Right kidney (tissue), 1 donor: ENCODE measurements at regions not wholly inside any gene's neighbourhood (a gene's known extent, or its start where the extent isn't known, plus 50 kb on each side); places are given as distances from the start of the nearest gene placed in this dataset.

Experiments used
- DNase-seq: peaks from one replicate; pipeline ENCODE4 v3.0.0-alpha.2; 2016

DNA sequence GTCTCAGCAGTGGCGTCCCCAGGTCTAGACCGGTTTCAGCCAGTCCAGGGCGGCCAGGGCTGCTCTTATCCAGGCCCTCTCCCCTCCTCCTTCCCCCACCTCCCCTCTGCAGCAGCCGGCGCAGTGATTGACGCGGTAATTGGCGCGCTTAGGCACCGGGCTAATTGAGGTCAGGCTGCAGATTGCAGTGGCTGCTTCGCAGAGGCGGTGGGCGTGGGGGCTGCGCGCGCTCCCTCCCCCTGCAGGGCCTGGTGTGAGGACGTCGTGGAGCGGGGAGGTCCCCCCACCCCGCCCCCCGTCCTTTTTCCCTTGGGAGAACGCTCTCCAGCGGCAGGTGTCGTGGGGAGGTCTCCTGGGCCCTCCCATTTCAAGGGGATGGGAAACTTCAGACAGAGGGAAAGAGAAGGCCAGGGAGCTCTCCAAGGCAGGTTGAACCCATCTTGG is 70.4 kb upstream of the BLCAP start:
- DNase-seq, result peak; percentile 36

DNA sequence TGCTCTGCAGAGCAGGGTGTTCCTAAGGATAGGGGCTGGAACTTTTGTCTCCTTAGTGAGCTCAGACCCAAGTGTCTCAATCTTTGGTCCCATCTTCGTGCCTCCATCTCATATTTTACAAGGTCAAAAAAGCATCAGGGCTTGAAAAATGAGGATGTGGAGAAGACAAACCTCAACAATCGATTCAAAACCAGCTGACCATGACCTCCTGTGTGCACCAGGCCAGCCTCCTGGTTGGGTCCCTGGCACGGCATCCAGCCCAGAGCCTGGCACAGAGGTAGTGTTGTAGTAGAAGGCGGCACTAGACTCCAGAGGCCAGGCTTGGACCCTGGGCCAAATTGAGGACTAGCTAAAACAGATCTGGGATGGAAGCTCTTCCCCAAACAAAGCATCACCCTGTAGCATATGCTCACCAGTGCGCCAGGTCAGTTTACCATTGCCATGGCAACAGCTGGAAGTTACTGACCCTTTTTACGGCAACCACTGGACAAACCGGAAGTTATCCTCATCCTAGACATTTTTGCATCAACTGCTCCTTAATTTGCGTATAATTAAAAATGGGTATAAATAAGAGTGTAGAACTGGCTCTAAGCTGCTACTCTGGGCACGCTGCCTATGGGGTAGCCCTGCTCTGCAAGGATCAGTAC is 69.3 kb upstream of the BLCAP start:
- no peak for DNase-seq

DNA sequence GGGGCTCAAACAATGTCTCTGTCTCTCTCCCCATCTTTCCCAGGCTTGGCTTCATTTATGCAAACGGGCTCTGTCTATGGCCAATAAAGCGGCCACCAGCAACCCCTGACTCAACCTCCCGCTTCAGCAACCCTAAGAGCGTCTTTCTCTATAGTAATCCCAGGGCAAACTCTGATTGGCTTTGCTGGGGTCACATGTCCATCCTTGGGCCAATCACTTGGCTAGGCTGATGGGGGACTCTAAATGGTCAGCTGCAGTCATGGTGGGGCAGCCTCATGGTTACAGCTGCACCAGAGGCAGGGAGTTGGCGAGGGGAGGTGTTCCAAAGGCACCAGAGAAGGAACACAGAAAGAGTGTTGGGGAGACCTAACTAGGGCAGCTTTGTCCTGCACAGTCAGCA is 68.5 kb upstream of the BLCAP start:
- DNase-seq, result no peak

DNA sequence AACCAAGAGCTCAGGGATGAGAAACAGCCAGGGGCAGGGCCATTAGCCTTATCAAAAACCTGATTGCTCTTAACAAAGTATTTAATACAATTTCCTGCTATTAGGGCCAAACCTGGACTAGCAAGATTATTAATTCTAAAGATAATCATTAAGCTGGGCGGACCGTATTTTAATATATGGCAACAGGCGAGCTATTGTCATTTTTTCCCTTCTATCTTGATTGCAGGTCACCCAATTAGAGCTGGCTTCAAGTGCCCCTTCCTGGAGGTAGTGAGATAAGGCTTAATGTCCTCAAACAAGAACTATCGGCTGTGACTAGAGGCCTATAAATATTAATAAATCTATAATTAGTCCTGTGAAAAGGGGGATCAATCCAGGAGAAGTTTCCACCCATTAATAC is 66.0 kb upstream of the BLCAP start:
- no peak for DNase-seq

DNA sequence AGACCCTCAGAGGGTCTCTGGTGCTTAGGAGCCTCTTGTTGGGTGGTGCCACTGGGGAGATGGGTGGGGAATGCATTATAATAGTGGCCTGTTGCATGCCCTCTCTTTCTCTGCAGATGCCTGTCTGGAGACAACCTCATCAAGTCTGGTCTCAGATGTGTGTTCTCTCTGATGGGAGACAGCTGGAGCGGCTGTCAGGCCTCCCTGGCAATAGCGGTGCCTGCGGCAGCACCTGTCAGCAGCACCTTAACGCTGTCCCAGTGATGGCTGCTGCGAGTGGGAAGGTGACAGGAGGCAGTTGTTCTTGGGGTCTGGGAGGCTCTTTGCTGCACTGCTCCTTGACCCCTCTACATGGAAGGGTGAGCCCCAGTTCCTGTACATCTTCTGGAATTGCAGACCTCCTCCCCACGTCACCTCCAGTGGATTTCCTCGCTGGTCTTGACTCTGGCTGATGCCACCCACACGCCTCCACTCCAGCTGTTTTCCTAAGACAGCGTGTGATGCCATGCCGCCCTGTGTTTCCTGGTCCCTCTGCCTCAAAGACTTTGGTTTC is 63.3 kb upstream of the BLCAP start:
- DNase-seq, result no peak

DNA sequence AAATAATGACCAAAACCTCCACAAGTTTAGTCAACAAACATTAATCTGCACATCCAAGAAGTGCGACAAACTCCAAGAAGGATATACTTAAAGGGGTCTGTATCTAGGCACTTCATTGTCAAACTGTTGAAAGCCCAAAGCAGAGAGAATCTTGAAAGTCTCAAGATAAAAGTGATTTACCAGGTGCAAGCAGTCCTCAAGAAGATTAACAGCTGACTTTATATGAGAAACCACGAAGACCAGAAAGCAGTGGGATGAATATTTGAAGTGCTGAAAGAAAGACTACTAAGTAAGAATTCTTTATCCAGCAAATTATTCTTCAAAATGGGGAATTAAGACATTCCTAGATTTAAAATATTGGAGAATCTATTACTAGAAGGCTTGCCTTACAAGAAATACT is 58.4 kb upstream of the BLCAP start:
- DNase-seq, result no peak

DNA sequence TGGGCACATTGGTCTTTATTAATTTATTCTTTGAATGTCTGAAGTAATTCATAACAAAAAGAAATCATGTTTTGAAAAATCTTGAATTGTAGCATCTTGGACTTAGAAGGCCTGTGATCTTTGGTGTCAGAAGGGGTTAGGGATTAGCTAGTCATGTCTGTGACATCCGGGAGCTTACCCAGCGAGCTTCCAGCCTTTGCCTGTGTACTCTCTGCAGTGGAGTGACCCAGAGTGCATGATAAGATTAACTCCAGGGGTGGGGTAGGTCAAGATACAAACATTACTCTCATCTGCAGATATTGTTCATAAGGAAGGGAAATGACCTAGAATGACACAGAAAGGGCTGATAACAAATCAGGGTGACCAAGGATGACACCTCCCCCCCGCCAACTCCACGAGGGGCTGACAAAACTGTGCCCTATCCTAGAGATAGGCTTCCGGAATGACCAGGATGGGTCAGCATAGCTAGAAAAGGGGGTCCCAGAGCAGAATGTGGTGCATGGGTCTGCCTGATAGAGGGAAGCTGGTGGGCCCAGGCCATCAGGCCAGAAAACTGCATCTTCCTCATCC is 56.6 kb upstream of the BLCAP start:
- DNase-seq, result no peak

DNA sequence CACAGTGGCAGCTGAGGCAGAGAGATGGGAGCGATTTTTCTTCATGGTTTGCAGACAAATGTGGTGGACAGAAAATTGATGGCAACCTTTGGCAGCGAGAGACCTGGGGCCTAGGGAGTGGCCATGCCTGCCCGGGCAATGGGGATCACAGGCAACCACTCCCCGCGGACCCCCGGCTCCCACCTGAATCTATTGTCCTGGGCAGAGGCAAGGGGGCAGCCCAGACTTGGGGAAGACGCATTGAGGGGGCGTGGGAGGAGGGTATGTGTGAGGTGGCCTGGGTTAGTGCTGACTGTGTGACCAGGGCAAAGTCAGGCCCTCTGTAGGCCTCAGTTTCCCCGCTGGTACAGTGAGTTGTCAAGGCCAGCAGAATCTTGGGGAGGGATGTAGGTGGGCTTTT is 53.6 kb upstream of the BLCAP start:
- no peak for DNase-seq

DNA sequence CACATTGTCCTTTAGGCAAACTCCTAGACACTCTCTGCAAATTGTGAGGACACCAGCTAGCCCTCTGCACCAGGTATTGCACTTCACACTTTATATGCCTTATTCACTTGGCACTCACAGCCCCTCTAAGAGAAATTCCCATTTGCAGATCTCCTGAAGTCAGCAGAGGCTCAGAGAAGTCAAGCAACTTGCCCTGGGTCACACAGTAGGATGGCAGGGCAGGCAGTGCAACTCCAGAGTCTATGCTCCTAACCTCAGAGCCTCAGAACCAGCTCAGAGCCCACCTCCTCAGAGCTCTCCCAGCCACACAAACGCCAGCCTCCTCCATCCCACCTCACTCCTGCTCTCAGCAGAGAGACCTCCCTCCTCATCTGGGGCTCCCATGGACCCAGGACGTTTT is 52.4 kb upstream of the BLCAP start:
- no peak for DNase-seq

DNA sequence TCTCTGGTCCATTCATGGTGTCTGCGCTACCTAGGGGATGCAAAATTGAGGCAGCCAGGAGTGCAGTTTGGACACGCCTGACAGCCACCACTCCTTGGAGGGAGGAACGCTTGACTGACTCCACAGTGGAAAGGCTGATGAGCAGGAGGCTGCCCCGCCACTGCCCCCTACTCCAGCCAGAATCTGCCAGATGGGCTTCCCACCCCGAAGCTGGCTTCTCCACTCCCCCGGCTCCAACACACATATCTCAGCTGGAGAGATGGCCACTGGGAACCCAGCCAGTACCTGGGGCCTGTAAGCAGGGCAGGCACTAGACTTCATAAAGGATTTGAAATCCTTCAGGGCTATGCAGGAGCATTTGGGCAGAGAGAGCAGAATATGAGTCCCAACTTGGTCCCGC is 51.4 kb upstream of the BLCAP start:
- DNase-seq, result no peak

DNA sequence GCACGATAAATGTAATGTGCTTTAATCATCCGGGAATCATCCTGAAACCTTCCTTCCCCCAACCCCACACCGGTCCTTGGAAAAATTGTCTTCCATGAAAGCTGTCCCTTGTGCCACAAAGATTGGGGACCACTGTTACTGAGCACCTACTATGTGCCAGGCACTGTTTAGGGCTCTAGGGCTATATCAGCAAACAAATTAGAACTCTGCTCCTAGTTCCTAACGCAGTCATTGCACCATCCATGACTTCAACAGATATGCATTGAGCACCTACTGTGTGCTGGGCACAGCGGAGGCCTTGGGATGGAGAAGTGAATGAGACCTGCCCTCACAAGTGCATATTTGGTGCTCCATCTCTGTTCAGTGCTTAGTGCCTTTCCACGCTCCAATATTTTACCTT is 50.3 kb upstream of the BLCAP start:
- no peak for DNase-seq
